ENCODE measurements at regions not wholly inside any gene's neighbourhood (a gene's known extent, or its start where the extent isn't known, plus 50 kb on each side); places are given as distances from the start of the nearest gene placed in this dataset.
A peak's percentile ranks its signal among the peaks of the same experiment; 100 is the strongest.

GRCh38 chr2:55782528-55783173 is 89.0 kb upstream of the PNPT1 start:
- no peaks in the 10 kb centered on the region for H3K27me3 ChIP-seq (ENCODE audit: low read length)
- BruUV-seq (replicated peaks), result no TSS peak

GRCh38 chr2:55781542-55781941 is 87.9 kb upstream of the PNPT1 start:
- Histone ChIP-seq H3K27ac (ENCODE audit: low read length) (no peak overlapping the region), H3K9me3 (ENCODE audit: low read length) (no peaks in the 10 kb centered on the region), H3F3A (ENCODE audit: low read length, unreplicated experiment) (peaks cover 6% of the 10 kb centered on the region), H3K36me3 (ENCODE audit: low read depth, low read length) (no peaks in the 10 kb centered on the region), H3K79me2 (ENCODE audit: low read length) (no peaks in the 10 kb centered on the region), H3K4me3 (ENCODE audit: low read length) (no peak overlapping the region), H2AFZ (ENCODE audit: low read length) (no peak overlapping the region), H3K4me1 (ENCODE audit: insufficient read depth, low read length) (peaks cover 28% of the 10 kb centered on the region), H3K27me3 (ENCODE audit: low read length) (no peaks in the 10 kb centered on the region), H4K20me1 (ENCODE audit: low read length) (no peaks in the 10 kb centered on the region), H3K4me2 (ENCODE audit: low read length) (no peak overlapping the region), H3K9ac (ENCODE audit: low read length) (no peak overlapping the region), H3K9me2 (replicated peaks; ENCODE audit: low read length) (no peaks in the 10 kb centered on the region)
- intact Hi-C loops (cut with micrococcal nuclease), result no loop called here
- ChIA-PET CTCF (no interaction called here), POLR2A (ENCODE audit: unreplicated experiment) (no interaction called here)
- no peak for DNase-seq
- ATAC-seq, result no peak
- TF ChIP-seq CTCF (conservative IDR thresholded peaks at IDR 0.05; ENCODE audit: low read depth, low read length) (0 out of 2 replicates have a peak, but pooled peaks have one; percentile 20), EZH2 (IDR thresholded peaks at IDR 0.05; ENCODE audit: low read length, unreplicated experiment) (no peak)
- BruUV-seq (replicated peaks), result no TSS peak

More at GRCh38 chr2:55782528-55783173, 89.0 kb upstream of the PNPT1 start:
- ATAC-seq, result no peak
- Histone ChIP-seq H3F3A (ENCODE audit: low read length, unreplicated experiment) (peaks cover 6% of the 10 kb centered on the region), H3K4me1 (ENCODE audit: insufficient read depth, low read length) (peaks cover 28% of the 10 kb centered on the region), H3K9me3 (ENCODE audit: low read length) (no peaks in the 10 kb centered on the region), H3K9me2 (replicated peaks; ENCODE audit: low read length) (no peaks in the 10 kb centered on the region), H3K9ac (ENCODE audit: low read length) (no peak overlapping the region), H2AFZ (ENCODE audit: low read length) (no peak overlapping the region), H3K79me2 (ENCODE audit: low read length) (no peaks in the 10 kb centered on the region), H3K36me3 (ENCODE audit: low read depth, low read length) (no peaks in the 10 kb centered on the region), H3K4me2 (ENCODE audit: low read length) (no peak overlapping the region), H3K27ac (ENCODE audit: low read length) (no peak overlapping the region), H4K20me1 (ENCODE audit: low read length) (no peaks in the 10 kb centered on the region), H3K4me3 (ENCODE audit: low read length) (no peak overlapping the region)
- ChIA-PET POLR2A (ENCODE audit: unreplicated experiment) (no interaction called here), CTCF (no interaction called here)
- DNase-seq, result no peak
- intact Hi-C loops (cut with micrococcal nuclease), result no loop called here
- TF ChIP-seq EZH2phosphoT487 (IDR thresholded peaks at IDR 0.05; ENCODE audit: borderline replicate concordance, low read length) (no peak), CTCF (conservative IDR thresholded peaks at IDR 0.05; ENCODE audit: low read depth, low read length) (no peak), EZH2 (IDR thresholded peaks at IDR 0.05; ENCODE audit: low read length, unreplicated experiment) (no peak)

GRCh38 chr2:55780697-55781096 is 87.1 kb upstream of the PNPT1 start:
- Histone ChIP-seq H3K9ac (ENCODE audit: low read length) (no peak overlapping the region), H2AFZ (ENCODE audit: low read length) (no peak overlapping the region), H3K79me2 (ENCODE audit: low read length) (no peaks in the 10 kb centered on the region), H3K36me3 (ENCODE audit: low read depth, low read length) (no peaks in the 10 kb centered on the region), H4K20me1 (ENCODE audit: low read length) (no peaks in the 10 kb centered on the region), H3K4me3 (ENCODE audit: low read length) (no peak overlapping the region), H3K27ac (ENCODE audit: low read length) (peak overlapping the region; percentile 83), H3K4me1 (ENCODE audit: insufficient read depth, low read length) (peaks cover 28% of the 10 kb centered on the region), H3F3A (ENCODE audit: low read length, unreplicated experiment) (peaks cover 6% of the 10 kb centered on the region), H3K9me3 (ENCODE audit: low read length) (no peaks in the 10 kb centered on the region), H3K9me2 (replicated peaks; ENCODE audit: low read length) (no peaks in the 10 kb centered on the region), H3K4me2 (ENCODE audit: low read length) (peak overlapping the region; percentile 70), H3K27me3 (ENCODE audit: low read length) (no peaks in the 10 kb centered on the region)
- ChIA-PET CTCF (no interaction called here), POLR2A (ENCODE audit: unreplicated experiment) (no interaction called here)
- intact Hi-C loops (cut with micrococcal nuclease), result no loop called here
- TF ChIP-seq CTCF (conservative IDR thresholded peaks at IDR 0.05; ENCODE audit: low read depth, low read length) (no peak), EZH2phosphoT487 (IDR thresholded peaks at IDR 0.05; ENCODE audit: borderline replicate concordance, low read length) (no peak), EZH2 (IDR thresholded peaks at IDR 0.05; ENCODE audit: low read length, unreplicated experiment) (no peak)
- DNase-seq, result no peak
- ATAC-seq, result no peak
- no TSS peak for BruUV-seq (replicated peaks)
